Upper lobe of left lung (tissue), 6 donors: ENCODE measurements at regions not wholly inside any gene's neighbourhood (a gene's known extent, or its start where the extent isn't known, plus 50 kb on each side); places are given as distances from the start of the nearest gene placed in this dataset.

Experiments used
- ATAC-seq, 2 donors: fragments of 200-7000 bp; cut with Tn5 transposase; one replicate each; pipeline ENCODE4 v1.9.1; 2022; ENCODE audit warnings: mild to moderate bottlenecking in 2 of 2, moderate library complexity in 2 of 2; ENCODE audit not compliant: low FRiP score in 2 of 2
- DNase-seq, 2 donors: peaks; one replicate each; pipeline ENCODE4 v3.0.0-alpha.2; 2019 to 2020
- H3K27ac ChIP-seq, 4 donors: fragments of 200-600 bp; sonication (generic); one replicate each; pipeline ENCODE4 v1.5.1; 2016 to 2019
- H3K27me3 ChIP-seq, 4 donors: fragments of 200-600 bp; sonication (generic); one replicate each; pipeline ENCODE4 v1.5.1; 2017 to 2019
- H3K36me3 ChIP-seq, 4 donors: fragments of 200-600 bp; sonication (generic); one replicate each; pipeline ENCODE4 v1.5.1; 2016 to 2019
- H3K4me1 ChIP-seq, 4 donors: fragments of 200-600 bp; sonication (generic); one replicate each; pipeline ENCODE4 v1.5.1; 2018 to 2019
- H3K4me3 ChIP-seq, 4 donors: fragments of 200-600 bp; sonication (generic); one replicate each; pipeline ENCODE4 v1.5.1; 2017 to 2019; ENCODE audit warnings: mild to moderate bottlenecking in 2 of 4, moderate library complexity in 1 of 4
- H3K9me3 ChIP-seq, 4 donors: fragments of 200-600 bp; sonication (generic); one replicate each; pipeline ENCODE4 v1.5.1; 2018 to 2019
- EP300 ChIP-seq, 4 donors: sonication (generic); formaldehyde crosslinking; IDR thresholded peaks; one replicate each; pipeline ENCODE4 v1.5.1; 2017; ENCODE audit warnings: antibody characterized with exemption in 4 of 4, control low read depth in 2 of 4
- POLR2A ChIP-seq, 4 donors: fragments of 450-650 bp; IDR thresholded peaks; one replicate each; pipeline ENCODE4 v1.5.1; 2016 to 2017; ENCODE audit warnings: antibody characterized with exemption in 4 of 4, mild to moderate bottlenecking in 2 of 4
- POLR2AphosphoS5 ChIP-seq, 2 donors: sonication (generic); formaldehyde crosslinking; IDR thresholded peaks; one replicate each; pipeline ENCODE4 v1.5.1; 2017; ENCODE audit warnings: antibody characterized with exemption in 2 of 2
- WGBS, 2 donors: methylation state at CpG; one replicate each; pipeline ENCODE4 v1.1.5; 2017 to 2018; 5-methylcytosine and 5-hydroxymethylcytosine counted together
- TF ChIP-seq, protein P1 (sequence below), 6 experiments: fragments of 450-650 bp in 4 of 6; fragments of 200-600 bp in 2 of 6; sonication (generic) in 2 of 6; IDR thresholded peaks; one replicate each; pipeline ENCODE4 v1.5.1; 2016 to 2019; ENCODE audit warnings: antibody characterized with exemption in 6 of 6
- donor health status: DM: no; HTN: no; CAD: no; lungs with moderate emphysema.
- donor health status: DM: no; HTN: yes; CAD: no; lungs with severe emphysema.

DNA sequence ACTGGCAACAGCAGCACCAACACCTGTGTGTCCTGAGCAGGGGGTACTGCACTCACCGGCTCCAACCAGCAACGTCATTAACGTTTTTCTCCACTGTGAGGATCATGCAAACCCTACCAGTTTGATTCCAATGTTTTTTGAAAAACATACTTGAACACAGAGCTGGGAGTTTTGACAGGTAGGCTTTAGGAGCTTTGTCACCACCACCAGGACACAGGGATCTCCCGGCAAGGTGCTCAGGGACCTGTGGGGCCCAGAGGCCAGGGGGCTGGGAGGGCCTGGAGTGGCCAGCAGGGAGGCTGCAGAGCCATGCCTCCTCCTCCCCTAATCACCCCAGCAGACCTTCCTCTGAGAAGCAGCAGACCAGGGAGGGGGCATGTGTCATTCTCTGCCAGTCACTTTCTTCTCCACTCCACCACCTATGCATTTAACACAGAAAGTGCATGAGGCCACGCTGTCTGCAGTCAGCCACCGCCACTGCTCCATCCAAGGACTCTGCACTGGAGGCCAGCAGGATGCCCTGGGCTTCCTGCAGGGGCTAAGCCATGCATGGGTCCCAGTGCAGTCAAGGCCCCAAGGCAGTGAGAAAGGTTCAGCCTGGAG, 768.2 kb downstream of the KCNJ18 start:
- no peaks in the 10 kb centered on the region for H3K27me3 ChIP-seq
- H3K9me3 ChIP-seq = peaks cover 0 to 20% (median 0%) of the 10 kb centered on the region in 4 donors
- H3K27ac ChIP-seq = no peak overlapping the region
- peak in 1 of 2 donors; percentile 4 for ATAC-seq
- no peaks in the 10 kb centered on the region for H3K36me3 ChIP-seq
- H3K4me3 ChIP-seq = no peak overlapping the region
- DNase-seq = peak in 1 of 2 donors; percentile 36
- TF ChIP-seq, protein P1, sequence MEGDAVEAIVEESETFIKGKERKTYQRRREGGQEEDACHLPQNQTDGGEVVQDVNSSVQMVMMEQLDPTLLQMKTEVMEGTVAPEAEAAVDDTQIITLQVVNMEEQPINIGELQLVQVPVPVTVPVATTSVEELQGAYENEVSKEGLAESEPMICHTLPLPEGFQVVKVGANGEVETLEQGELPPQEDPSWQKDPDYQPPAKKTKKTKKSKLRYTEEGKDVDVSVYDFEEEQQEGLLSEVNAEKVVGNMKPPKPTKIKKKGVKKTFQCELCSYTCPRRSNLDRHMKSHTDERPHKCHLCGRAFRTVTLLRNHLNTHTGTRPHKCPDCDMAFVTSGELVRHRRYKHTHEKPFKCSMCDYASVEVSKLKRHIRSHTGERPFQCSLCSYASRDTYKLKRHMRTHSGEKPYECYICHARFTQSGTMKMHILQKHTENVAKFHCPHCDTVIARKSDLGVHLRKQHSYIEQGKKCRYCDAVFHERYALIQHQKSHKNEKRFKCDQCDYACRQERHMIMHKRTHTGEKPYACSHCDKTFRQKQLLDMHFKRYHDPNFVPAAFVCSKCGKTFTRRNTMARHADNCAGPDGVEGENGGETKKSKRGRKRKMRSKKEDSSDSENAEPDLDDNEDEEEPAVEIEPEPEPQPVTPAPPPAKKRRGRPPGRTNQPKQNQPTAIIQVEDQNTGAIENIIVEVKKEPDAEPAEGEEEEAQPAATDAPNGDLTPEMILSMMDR (IDR thresholded peaks at IDR 0.05) = no peak
- TF ChIP-seq POLR2A (IDR thresholded peaks at IDR 0.05) = no peak
- TF ChIP-seq POLR2AphosphoS5 (IDR thresholded peaks at IDR 0.05) = no peak
- TF ChIP-seq EP300 (IDR thresholded peaks at IDR 0.05) = no peak
- WGBS, 2 donors = 66 to 87% methylated on average over 3 to 6 of the region's 6 CpGs
- no peaks in the 10 kb centered on the region for H3K4me1 ChIP-seq

DNA sequence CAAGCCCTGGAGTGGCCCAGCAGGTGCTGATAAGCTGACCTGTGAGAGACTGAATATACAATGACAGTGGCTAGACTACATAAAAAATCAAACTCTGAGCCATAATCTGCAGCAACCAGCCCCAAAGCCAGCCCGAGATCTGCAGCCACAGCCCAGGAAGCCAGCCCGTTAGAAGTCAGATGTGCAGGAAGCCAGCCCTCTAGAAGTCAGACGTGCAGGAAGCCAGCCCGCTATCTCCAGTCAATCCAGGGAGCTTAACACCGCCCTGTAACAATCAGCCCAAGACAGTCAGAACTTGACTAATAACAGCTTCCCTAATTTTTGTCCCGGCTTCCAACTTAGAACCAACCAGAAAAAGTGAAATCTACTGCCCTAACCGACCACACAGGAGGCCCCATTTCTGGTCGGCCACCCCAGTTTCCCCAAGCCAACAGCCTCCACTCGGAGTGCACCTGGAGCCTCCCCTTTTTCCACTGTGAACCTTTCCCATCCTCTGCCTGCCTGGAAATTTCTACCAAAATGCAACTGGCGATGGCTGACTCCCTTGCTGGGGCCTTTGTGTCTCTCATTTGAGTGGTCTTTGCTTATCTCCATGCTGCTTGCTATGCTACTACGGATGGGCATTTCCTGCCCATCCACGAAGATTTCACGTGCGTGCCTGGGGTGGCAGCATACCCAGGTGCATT, 769.3 kb downstream of the KCNJ18 start:
- Histone ChIP-seq H3K4me3 (no peak overlapping the region), H3K27me3 (no peaks in the 10 kb centered on the region), H3K4me1 (no peaks in the 10 kb centered on the region), H3K9me3 (peaks cover 0 to 20% (median 0%) of the 10 kb centered on the region in 4 donors), H3K36me3 (no peaks in the 10 kb centered on the region), H3K27ac (no peak overlapping the region)
- ATAC-seq (no peak), DNase-seq (no peak)
- TF ChIP-seq POLR2AphosphoS5 (IDR thresholded peaks at IDR 0.05) (no peak), EP300 (IDR thresholded peaks at IDR 0.05) (no peak)
- 83 to 84% methylated on average over 14 of the region's 14 CpGs for WGBS, 2 donors

DNA sequence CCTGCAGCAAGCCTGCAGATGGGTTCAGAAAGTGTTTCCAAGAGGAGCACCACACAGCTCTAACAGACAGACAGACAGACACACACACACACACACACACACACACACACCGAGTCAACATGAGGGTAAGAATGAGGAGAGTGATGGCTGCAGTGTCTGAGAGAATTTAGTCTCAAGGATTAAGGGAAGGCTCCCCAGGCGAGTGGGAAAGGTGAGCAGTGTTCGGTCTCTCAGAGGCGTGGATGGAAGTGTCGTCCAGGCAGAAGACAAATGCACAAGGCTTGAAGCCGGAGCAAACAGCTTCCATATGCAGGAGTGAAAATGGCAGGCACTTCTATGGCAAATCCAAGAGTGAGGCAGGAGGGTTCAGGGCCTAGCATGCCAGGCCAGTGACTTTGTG, 770.1 kb downstream of the KCNJ18 start:
- no peak overlapping the region for H3K27ac ChIP-seq
- no peak overlapping the region for H3K4me3 ChIP-seq
- H3K9me3 ChIP-seq = peaks cover 0 to 20% (median 0%) of the 10 kb centered on the region in 4 donors
- TF ChIP-seq EP300 (IDR thresholded peaks at IDR 0.05) (no peak), POLR2AphosphoS5 (IDR thresholded peaks at IDR 0.05) (no peak), POLR2A (IDR thresholded peaks at IDR 0.05) (no peak)
- TF ChIP-seq, protein P1 (IDR thresholded peaks at IDR 0.05) = no peak
- no peak for ATAC-seq
- H3K36me3 ChIP-seq = no peaks in the 10 kb centered on the region
- no peak for DNase-seq
- H3K4me1 ChIP-seq = no peaks in the 10 kb centered on the region
- H3K27me3 ChIP-seq = no peaks in the 10 kb centered on the region
- 68 to 70% methylated on average over 6 of the region's 6 CpGs for WGBS, 2 donors

DNA sequence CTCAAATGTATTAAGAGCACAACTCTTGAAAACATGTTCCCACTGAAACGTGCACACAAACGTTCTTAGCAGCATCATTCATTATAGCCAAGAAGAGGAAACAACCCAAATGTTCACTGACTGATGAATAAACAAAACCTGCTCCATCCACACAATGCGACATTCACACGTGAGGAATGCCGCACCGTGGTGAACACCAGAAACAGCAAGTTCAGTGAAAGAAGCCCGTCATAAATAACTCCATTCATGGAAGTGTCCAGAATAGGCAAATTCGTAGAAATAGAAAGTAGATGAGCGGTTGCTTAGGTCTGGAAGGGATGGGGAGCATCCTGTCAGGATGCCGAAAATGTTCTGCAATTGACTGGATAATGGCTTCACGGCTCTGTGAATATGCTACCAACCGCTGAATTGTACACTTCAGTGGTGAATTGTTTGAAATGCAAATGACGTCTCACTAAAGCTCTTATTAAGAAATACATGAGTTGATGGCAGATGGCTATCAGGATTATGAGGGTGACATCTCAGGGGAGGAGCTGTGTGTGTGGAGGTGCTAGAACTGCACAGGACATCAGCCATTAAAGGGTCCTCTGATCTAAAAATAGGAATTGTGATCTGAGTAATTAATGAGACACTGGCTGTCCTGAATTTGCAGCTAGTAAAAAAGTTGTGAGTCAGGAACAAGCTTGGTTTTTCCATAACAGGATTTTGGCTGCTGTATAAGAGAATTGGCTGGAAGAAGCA, 771.0 kb downstream of the KCNJ18 start:
- ATAC-seq (no peak), DNase-seq (no peak)
- Histone ChIP-seq H3K27me3 (no peaks in the 10 kb centered on the region), H3K36me3 (no peaks in the 10 kb centered on the region), H3K4me3 (no peak overlapping the region), H3K9me3 (peaks cover 0 to 20% (median 0%) of the 10 kb centered on the region in 4 donors), H3K4me1 (no peaks in the 10 kb centered on the region), H3K27ac (no peak overlapping the region)
- 70 to 73% methylated on average over 13 of the region's 13 CpGs for WGBS, 2 donors
- TF ChIP-seq, protein P1 (IDR thresholded peaks at IDR 0.05) = no peak
- TF ChIP-seq EP300 (IDR thresholded peaks at IDR 0.05) = no peak
- TF ChIP-seq POLR2A (IDR thresholded peaks at IDR 0.05) = no peak
- no peak for TF ChIP-seq POLR2AphosphoS5 (IDR thresholded peaks at IDR 0.05)

DNA sequence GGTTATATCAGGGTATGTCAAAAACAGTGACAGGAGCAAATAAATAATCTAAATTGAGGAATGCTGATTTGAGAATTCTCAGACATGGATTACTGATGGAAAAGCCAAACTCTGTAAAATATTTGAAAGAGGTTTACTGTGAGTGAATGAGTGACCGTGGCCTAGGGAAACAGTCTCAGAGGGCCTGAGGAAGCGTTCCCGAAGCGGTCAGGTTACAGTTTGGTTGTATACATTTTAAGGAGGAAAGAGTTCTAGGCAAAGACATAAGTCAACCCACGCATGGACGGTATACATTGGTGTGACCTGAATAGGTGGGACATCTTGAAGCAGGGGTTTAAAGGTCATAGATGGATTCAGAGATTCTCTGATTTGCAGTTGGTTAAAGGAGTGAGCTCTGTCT, 771.7 kb downstream of the KCNJ18 start:
- Histone ChIP-seq H3K4me1 (no peaks in the 10 kb centered on the region), H3K36me3 (no peaks in the 10 kb centered on the region), H3K27ac (no peak overlapping the region), H3K9me3 (peaks cover 0 to 18% (median 0%) of the 10 kb centered on the region in 4 donors), H3K4me3 (no peak overlapping the region), H3K27me3 (no peaks in the 10 kb centered on the region)
- no peak for DNase-seq
- WGBS, 2 donors = 78 to 82% methylated on average over 6 of the region's 6 CpGs
- TF ChIP-seq POLR2AphosphoS5 (IDR thresholded peaks at IDR 0.05) = no peak
- ATAC-seq = no peak
